HEK293T (cell line): ENCODE measurements at regions not wholly inside any gene's neighbourhood (a gene's known extent, or its start where the extent isn't known, plus 50 kb on each side); places are given as distances from the start of the nearest gene placed in this dataset.

Experiments used
- CTCF ChIA-PET: fragments of 350-600 bp; formaldehyde crosslinking; extraction: SDS; loops from one replicate; lab custom pipeline; 2021; ENCODE audit warnings: antibody characterized with exemption, inconsistent platforms; lab: Yijun Ruan, JAX
- POLR2A ChIA-PET: fragments of 350-600 bp; formaldehyde crosslinking; extraction: SDS; loops from one replicate; lab custom pipeline; 2020; ENCODE audit warnings: antibody characterized with exemption, inconsistent platforms; lab: Yijun Ruan, JAX
- DNase-seq: peaks from one replicate; pipeline ENCODE4 v3.0.0; 2012; ENCODE audit warnings: mixed read lengths; ENCODE audit errors: extremely low spot score
- ARNT ChIP-seq: fragments of 450-650 bp; IDR thresholded peaks from 2 replicates; pipeline ENCODE4 v1.6.1; 2017; ENCODE audit warnings: mild to moderate bottlenecking
- BHLHE40 ChIP-seq: fragments of 450-650 bp; IDR thresholded peaks from 2 replicates; pipeline ENCODE4 v1.6.1; 2016; ENCODE audit warnings: mild to moderate bottlenecking, moderate library complexity, borderline replicate concordance
- CTBP1 ChIP-seq: fragments of 450-650 bp; IDR thresholded peaks from 2 replicates; pipeline ENCODE4 v1.6.1; 2016; ENCODE audit warnings: borderline replicate concordance
- ELF4 ChIP-seq: fragments of 450-650 bp; IDR thresholded peaks from 2 replicates; pipeline ENCODE4 v1.6.1; 2017; ENCODE audit warnings: antibody characterized with exemption
- FOXA1 ChIP-seq: fragments of 450-650 bp; IDR thresholded peaks from 2 replicates; pipeline ENCODE4 v1.6.1; 2016; ENCODE audit warnings: mild to moderate bottlenecking
- FOXK2 ChIP-seq: fragments of 450-650 bp; IDR thresholded peaks from 2 replicates; pipeline ENCODE4 v1.6.1; 2016; ENCODE audit warnings: mild to moderate bottlenecking
- FOXM1 ChIP-seq: fragments of 450-650 bp; IDR thresholded peaks from 2 replicates; pipeline ENCODE4 v1.6.1; 2017; ENCODE audit warnings: mild to moderate bottlenecking, borderline replicate concordance
- HDGF ChIP-seq: fragments of 450-650 bp; IDR thresholded peaks from 2 replicates; pipeline ENCODE4 v1.6.1; 2017; ENCODE audit warnings: antibody characterized with exemption, borderline replicate concordance
- L3MBTL2 ChIP-seq: fragments of 450-650 bp; conservative IDR thresholded peaks from 2 replicates; pipeline ENCODE4 v1.6.1; 2016; ENCODE audit warnings: mild to moderate bottlenecking
- LEF1 ChIP-seq: fragments of 450-650 bp; IDR thresholded peaks from 2 replicates; pipeline ENCODE4 v1.6.1; 2017; ENCODE audit warnings: mild to moderate bottlenecking, borderline replicate concordance
- NFRKB ChIP-seq: fragments of 450-650 bp; IDR thresholded peaks from 2 replicates; pipeline ENCODE4 v1.6.1; 2016; ENCODE audit warnings: mild to moderate bottlenecking, moderate library complexity
- PKNOX1 ChIP-seq: fragments of 450-650 bp; IDR thresholded peaks from 2 replicates; pipeline ENCODE4 v1.6.1; 2016
- SP1 ChIP-seq: fragments of 450-650 bp; IDR thresholded peaks from 2 replicates; pipeline ENCODE4 v1.6.1; 2017
- SUZ12 ChIP-seq: fragments of 450-650 bp; IDR thresholded peaks from 2 replicates; pipeline ENCODE4 v1.6.1; 2016; ENCODE audit warnings: mild to moderate bottlenecking
- TARDBP ChIP-seq: fragments of 450-650 bp; IDR thresholded peaks from 2 replicates; pipeline ENCODE4 v1.6.1; 2016
- ZNF384 ChIP-seq: fragments of 450-650 bp; IDR thresholded peaks from 2 replicates; pipeline ENCODE4 v1.6.1; 2016

GRCh38 chr5:36528588-36528987 lies 77.8 kb upstream of the SLC1A3 start:
- ChIA-PET CTCF (no interaction called here), POLR2A (no interaction called here)
- TF ChIP-seq TARDBP = no peak
- TF ChIP-seq BHLHE40 = no peak
- no peak for TF ChIP-seq L3MBTL2
- TF ChIP-seq FOXM1 = no peak
- no peak for TF ChIP-seq NFRKB
- no peak for TF ChIP-seq LEF1
- TF ChIP-seq CTBP1 = no peak
- DNase-seq = no peak

DNA sequence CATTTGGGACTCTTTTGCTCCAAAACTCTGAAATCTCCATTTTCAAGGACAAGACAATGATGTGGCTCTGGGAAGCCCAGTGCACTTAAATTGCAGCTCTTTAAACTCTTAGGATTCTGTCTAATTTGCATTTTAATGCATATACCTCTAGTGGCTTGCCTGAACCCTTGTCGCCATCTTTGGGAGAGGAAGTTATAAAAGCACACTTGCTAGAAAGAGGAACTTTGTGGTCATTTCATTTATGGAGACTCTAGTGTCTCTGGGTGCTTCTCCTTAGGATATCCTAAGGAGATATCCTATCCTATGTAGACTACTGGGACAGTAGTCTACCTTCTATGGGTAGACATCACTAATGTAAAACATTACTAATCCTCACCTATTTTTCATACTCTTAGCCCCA lies 77.3 kb upstream of the SLC1A3 start:
- TF ChIP-seq FOXM1 (no peak), FOXK2 (no peak), HDGF (no peak), LEF1 (no peak), NFRKB (no peak), ARNT (no peak), TARDBP (no peak), SP1 (no peak), FOXA1 (no peak), ZNF384 (no peak), PKNOX1 (no peak), CTBP1 (no peak), SUZ12 (no peak), ELF4 (no peak)
- no peak for DNase-seq
- ChIA-PET CTCF (no interaction called here), POLR2A (no interaction called here)

GRCh38 chr5:36530215-36530614 lies 76.2 kb upstream of the SLC1A3 start:
- no peak for TF ChIP-seq ARNT
- TF ChIP-seq BHLHE40 = no peak
- TF ChIP-seq HDGF = no peak
- TF ChIP-seq ZNF384 = no peak
- TF ChIP-seq NFRKB = no peak
- no peak for TF ChIP-seq FOXK2
- TF ChIP-seq PKNOX1 = no peak
- no peak for TF ChIP-seq ELF4
- no peak for TF ChIP-seq FOXA1
- TF ChIP-seq CTBP1 = no peak
- TF ChIP-seq SUZ12 = no peak
- TF ChIP-seq SP1 = no peak
- TF ChIP-seq L3MBTL2 = no peak
- no peak for TF ChIP-seq LEF1
- no peak for DNase-seq
- POLR2A ChIA-PET = no interaction called here
- CTCF ChIA-PET = no interaction called here

- ChIA-PET CTCF (no interaction called here), POLR2A (no interaction called here)
Measured at GRCh38 chr5:36531401-36531800, 75.0 kb upstream of the SLC1A3 start.

GRCh38 chr5:36535378-36535777 lies 71.0 kb upstream of the SLC1A3 start:
- CTCF ChIA-PET = no interaction called here
- no peak for DNase-seq
- POLR2A ChIA-PET = no interaction called here
- TF ChIP-seq SP1 (no peak), ZNF384 (no peak), FOXK2 (no peak), HDGF (no peak), ELF4 (no peak), FOXM1 (no peak), NFRKB (no peak)

More at GRCh38 chr5:36531401-36531800, 75.0 kb upstream of the SLC1A3 start:
- TF ChIP-seq SUZ12 = no peak
- TF ChIP-seq ARNT = no peak
- no peak for TF ChIP-seq CTBP1
- TF ChIP-seq FOXA1 = no peak
- TF ChIP-seq SP1 = no peak
- TF ChIP-seq LEF1 = no peak
- no peak for TF ChIP-seq NFRKB
- no peak for TF ChIP-seq HDGF
- no peak for TF ChIP-seq FOXM1
- TF ChIP-seq TARDBP = no peak
- TF ChIP-seq ELF4 = no peak
- TF ChIP-seq L3MBTL2 = no peak
- TF ChIP-seq PKNOX1 = no peak
- DNase-seq = no peak

DNA sequence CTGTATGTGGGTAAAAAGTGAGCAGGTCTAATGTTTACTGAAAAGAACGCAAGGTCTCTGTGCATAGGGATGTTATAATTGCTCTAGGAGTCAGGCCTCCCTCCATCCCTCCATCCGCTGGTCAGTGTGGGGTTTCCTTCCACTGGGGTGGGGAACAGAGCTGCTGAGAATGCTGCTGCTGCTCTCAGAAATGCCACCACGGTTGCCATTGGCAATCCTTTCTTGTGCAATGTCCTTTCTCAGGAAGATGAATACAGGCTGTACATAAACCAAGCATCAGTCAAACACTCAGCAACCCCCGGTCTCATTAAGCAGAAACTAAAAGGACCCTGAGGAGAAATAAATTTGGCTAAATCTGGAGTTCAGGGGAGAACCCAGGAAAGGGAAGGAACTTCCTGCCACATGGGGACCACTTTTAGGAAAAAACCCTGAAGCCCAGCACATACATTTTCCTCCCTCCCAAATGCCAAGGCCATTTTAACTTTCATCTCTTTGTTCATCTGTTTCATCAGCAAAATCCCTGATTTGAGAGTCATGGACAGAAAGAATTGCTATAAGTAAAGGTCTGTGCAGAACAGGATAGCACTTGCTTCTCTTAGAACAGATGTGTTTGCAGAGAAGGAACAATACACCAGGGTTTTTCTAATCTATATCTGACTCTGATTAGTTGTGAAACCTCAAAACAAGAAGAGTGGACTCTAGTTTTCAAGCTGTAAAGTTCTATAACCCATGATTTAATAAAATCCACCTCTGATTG lies 70.4 kb upstream of the SLC1A3 start:
- ChIA-PET CTCF (no interaction called here), POLR2A (no interaction called here)
- TF ChIP-seq CTBP1 (no peak), TARDBP (no peak), ZNF384 (no peak), LEF1 (no peak), FOXM1 (no peak), FOXA1 (no peak), FOXK2 (no peak), HDGF (no peak), SP1 (no peak), ARNT (no peak), L3MBTL2 (no peak), BHLHE40 (no peak), PKNOX1 (no peak), NFRKB (no peak), ELF4 (no peak), SUZ12 (no peak)
- no peak for DNase-seq
